ENCODE measurements at regions not wholly inside any gene's neighbourhood (a gene's known extent, or its start where the extent isn't known, plus 50 kb on each side); places are given as distances from the start of the nearest gene placed in this dataset.

- TF ChIP-seq CTCF (IDR thresholded peaks at IDR 0.05; ENCODE audit: low read depth, low read length, missing control alignments), result no peak
- in situ Hi-C loops (cut with HindIII; ENCODE audit: low sequenced_read_pairs), result no loop called here
- H3K4me3 ChIP-seq (ENCODE audit: low read depth, low read length), result no peak overlapping the region
- DNase-seq (ENCODE audit: low read depth), result no peak
These were observed 525.0 kb downstream of the SLC4A3 start for GRCh38 chr2:220152281-220152935.

GRCh38 chr2:220153118-220153517, 525.7 kb downstream of the SLC4A3 start:
- no peak for DNase-seq (ENCODE audit: low read depth)
- TF ChIP-seq CTCF (IDR thresholded peaks at IDR 0.05; ENCODE audit: low read depth, low read length, missing control alignments), result no peak
- H3K4me3 ChIP-seq (ENCODE audit: low read depth, low read length), result no peak overlapping the region
- in situ Hi-C loops (cut with HindIII; ENCODE audit: low sequenced_read_pairs), result no loop called here

GRCh38 chr2:220154304-220154703, 526.9 kb downstream of the SLC4A3 start:
- H3K4me3 ChIP-seq (ENCODE audit: low read depth, low read length), result no peak overlapping the region
- no peak for DNase-seq (ENCODE audit: low read depth)
- in situ Hi-C loops (cut with HindIII; ENCODE audit: low sequenced_read_pairs), result no loop called here
- TF ChIP-seq CTCF (IDR thresholded peaks at IDR 0.05; ENCODE audit: low read depth, low read length, missing control alignments), result peak; percentile 17

GRCh38 chr2:220157312-220157711, 529.9 kb downstream of the SLC4A3 start:
- in situ Hi-C loops (cut with HindIII; ENCODE audit: low sequenced_read_pairs), result no loop called here
- DNase-seq (ENCODE audit: low read depth), result no peak
- no peak for TF ChIP-seq CTCF (IDR thresholded peaks at IDR 0.05; ENCODE audit: low read depth, low read length, missing control alignments)
- no peak overlapping the region for H3K4me3 ChIP-seq (ENCODE audit: low read depth, low read length)

- no peak overlapping the region for H3K4me3 ChIP-seq (ENCODE audit: low read depth, low read length)
- DNase-seq (ENCODE audit: low read depth), result no peak
- in situ Hi-C loops (cut with HindIII; ENCODE audit: low sequenced_read_pairs), result no loop called here
- no peak for TF ChIP-seq CTCF (IDR thresholded peaks at IDR 0.05; ENCODE audit: low read depth, low read length, missing control alignments)
These were observed 532.3 kb downstream of the SLC4A3 start for GRCh38 chr2:220159738-220160137.

GRCh38 chr2:220162320-220162719, 534.9 kb downstream of the SLC4A3 start:
- DNase-seq (ENCODE audit: low read depth), result no peak
- in situ Hi-C loops (cut with HindIII; ENCODE audit: low sequenced_read_pairs), result no loop called here
- H3K4me3 ChIP-seq (ENCODE audit: low read depth, low read length), result no peak overlapping the region
- no peak for TF ChIP-seq CTCF (IDR thresholded peaks at IDR 0.05; ENCODE audit: low read depth, low read length, missing control alignments)

Measured in astrocyte of the cerebellum (primary cell).